Medulla oblongata (tissue), 1 donor: ENCODE measurements at regions not wholly inside any gene's neighbourhood (a gene's known extent, or its start where the extent isn't known, plus 50 kb on each side); places are given as distances from the start of the nearest gene placed in this dataset.
"Not testable (repeated sequence)": the region's sequence is repeated elsewhere in the genome, so short reads cannot be mapped to it uniquely, and the experiment has no call there.

ENCODE experiments used
- DNase-seq: peaks from one replicate; pipeline ENCODE4 v3.0.0-alpha.2; 2015; ENCODE audit errors: extremely low spot score

DNA sequence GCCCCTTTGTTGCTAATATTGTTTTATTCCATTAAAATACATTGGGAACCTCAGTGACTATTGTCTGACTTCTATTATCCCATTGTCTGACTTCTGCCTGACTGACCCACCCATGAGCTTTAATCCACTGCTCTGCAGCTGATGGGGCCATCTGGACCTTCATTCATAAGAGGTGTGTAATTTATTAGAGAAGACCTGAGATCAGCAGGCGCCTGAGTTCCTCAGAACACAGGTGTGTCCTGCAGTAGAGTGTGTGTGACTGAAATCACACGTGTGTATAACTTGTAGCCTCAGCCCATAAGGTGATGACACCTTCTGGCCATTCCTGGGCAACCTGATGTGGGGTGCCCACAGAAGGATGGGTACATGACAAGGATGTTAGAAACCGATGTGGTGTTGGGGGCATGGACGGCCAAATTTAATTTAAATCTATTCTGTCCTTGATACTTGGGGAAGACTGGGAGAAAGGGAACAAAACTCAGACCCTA lies 821.0 kb downstream of the TMEM121 start:
- DNase-seq: no peak

DNA sequence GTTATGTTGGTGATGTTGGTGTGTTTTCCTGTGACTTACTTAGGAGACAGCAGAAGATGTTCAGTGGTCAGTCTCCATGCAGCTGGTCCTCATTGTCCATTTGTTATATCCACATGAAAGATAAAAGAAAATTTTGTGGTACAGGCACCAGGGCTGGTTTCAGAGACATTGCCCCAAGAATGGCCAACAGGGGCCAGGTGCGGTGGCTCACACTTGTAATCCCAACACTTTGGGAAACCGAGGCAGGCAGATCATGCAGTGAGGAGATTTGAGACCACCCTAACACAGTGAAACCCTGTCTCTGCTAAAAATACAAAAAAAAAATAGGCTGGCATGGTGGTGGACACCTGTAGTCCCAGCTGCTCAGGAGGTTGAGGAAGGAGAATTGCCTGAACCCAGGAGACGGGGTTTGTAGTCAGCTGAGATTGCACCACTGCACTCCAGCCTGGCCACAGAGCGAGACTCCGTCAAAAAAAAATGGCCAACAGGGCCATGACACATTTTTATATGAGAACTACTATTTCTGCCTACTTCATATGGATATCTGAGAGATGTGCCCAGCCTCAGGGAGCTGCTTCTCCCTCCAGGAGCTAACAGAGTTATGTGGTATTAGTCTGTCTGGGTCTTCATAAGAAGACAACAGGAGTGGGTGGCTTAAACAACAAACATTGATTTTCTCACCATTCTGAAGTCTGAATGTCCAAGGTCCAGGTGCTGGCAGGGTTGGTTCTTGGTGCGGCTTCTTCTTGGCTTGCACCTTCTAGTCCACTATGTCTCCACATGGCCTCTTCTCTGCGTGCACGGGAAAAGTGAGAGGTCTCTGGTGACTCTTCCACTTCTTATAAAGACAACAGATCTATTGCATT lies 821.7 kb downstream of the TMEM121 start:
- no peak for DNase-seq

DNA sequence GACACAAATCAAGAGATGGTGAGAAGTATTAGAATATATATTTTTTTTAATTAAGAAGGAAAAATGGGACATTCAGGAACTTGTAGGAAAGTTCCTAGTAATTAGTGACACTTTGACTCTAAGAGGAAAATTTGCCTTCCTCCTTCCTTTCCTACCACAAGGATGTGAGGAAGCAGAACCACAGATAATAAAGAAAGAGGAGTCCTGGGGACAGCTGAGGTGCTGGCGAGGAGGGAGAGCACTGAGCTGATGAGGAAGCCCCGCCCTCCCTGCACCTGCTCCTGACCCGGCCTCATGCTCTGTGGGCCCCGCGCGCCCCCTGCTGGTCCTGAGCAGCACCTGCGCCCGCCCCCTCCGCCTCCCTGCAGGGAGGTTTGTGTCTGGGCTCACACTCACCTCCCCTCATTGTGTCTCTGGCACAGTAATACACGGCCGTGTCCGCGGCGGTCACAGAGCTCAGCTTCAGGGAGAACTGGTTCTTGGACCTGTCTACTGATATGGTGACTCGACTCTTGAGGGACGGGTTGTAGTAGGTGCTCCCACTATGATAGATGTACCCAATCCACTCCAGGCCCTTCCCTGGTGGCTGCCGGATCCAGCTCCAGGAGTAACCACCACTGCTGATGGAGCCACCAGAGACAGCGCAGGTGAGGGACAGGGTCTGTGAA lies 822.6 kb downstream of the TMEM121 start:
- DNase-seq: not testable (repeated sequence)

DNA sequence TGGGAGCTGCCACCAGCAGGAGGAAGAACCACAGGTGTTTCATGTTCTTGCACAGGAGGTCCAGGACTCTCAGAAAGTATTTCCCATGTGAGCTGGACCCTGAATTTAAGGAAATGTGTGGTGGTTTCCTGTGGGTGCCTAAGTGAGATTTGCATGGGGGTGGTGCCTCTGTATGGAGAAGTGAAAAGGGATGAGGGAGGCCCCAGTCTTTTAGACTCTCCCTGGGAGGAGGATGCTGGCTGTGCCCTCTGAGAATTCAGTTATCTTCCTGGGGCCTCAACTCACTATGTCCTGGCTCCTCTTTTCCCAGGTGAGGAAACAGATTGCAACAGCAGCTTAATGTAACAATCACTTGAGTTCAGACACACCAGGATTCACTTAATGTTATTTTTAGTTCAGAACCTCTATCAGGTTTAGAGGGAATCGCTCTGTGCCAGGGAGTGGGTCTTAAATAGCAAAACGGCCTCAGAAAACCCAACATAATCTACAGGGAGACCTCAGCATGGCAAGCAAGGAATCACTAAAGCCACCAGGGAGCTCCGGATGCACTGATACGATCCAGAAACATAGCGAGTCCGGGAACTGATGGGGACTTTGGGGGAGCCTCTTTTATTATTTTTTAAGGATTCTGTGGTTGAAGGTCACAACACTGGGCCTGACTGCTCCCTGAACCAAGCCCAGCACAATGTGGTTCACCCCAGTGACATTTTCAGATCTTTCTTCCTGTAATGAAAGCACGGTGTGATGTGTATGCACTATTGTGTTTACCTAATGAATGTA lies 823.5 kb downstream of the TMEM121 start:
- not testable (repeated sequence) for DNase-seq

DNA sequence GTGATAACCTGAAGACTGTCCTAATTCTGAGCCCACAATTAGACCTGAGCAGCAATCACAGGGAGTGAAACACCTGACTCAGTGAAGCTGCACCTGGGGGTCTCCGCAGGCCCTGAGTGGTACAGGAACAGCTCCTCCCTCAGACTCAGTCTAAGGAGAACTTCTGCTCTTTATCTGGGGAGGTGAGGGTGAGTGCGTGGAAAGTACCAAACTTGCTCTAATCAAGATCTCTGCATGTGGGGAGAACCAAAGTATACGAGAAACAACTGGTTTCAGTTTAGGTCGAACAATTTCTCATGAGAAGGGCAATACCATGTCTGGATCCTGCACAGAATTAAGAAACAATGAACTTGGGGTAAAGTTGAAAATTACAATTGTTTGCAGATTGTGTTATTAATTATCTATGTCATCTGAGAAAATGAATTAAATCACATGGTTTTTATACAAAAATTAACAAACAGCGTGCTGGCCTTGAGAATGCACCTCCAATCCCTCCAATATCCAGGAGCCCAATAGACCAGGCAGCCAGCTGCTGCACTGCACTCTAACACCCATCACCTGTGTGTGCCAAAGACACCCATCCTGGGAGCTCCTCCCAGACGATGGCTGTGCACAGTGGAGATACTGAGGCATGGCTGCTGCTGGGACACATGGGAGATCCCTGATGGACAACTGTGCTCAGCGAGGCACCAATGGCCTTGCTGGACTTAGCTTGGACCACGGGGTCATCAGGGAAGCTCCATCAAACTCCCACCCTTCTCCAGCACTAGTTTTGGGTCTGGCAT lies 828.8 kb downstream of the TMEM121 start:
- DNase-seq: not testable (repeated sequence)

DNA sequence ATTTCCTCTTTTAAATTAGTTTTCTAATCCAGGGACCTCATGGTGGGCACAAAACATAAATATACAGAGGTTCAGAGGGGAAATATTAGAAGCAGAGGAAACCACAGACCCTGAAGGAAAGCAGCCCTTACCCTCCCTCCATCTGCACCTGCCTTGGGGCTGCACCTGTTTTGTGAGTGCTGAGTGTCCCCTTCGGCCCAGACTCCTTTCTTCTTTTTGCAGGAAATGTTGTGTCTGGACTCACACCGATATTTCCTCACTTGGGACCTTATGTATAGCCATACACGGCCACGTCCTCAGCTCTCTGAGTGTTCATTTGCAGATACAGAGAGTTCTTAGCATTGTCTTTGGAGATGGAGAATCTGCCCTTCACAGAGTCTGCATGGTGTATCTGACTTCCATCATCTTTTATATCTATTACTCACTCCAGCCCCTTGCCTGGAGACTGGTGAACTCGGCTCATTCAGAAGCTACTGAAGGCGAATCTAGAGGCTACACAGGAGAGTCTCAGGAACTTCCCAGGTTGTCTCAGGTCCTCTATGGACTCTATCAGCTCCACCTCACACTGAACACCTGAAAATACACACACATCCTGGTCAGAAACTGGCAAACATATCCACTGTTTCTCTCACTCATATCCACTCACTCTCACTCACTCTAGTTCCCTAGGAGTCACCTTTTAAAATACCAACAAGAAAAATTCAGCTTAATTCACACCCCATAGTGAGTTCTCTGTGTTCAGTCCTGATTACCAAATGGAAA lies 829.7 kb downstream of the TMEM121 start:
- not testable (repeated sequence) for DNase-seq

DNA sequence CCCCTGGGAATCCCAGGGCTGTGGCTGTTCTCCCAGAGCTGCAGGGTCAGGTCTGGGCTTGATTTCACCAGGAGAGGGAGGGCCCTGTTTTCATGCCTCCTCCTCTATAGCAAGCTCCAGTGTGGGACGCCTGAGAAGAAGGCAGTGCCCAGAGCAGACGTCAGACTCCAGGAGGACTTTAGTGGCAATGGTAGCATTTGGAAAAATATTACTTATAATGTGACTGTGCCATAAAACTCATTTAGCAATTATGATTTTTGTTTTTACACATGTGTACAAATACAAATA lies 830.2 kb downstream of the TMEM121 start:
- not testable (repeated sequence) for DNase-seq

DNA sequence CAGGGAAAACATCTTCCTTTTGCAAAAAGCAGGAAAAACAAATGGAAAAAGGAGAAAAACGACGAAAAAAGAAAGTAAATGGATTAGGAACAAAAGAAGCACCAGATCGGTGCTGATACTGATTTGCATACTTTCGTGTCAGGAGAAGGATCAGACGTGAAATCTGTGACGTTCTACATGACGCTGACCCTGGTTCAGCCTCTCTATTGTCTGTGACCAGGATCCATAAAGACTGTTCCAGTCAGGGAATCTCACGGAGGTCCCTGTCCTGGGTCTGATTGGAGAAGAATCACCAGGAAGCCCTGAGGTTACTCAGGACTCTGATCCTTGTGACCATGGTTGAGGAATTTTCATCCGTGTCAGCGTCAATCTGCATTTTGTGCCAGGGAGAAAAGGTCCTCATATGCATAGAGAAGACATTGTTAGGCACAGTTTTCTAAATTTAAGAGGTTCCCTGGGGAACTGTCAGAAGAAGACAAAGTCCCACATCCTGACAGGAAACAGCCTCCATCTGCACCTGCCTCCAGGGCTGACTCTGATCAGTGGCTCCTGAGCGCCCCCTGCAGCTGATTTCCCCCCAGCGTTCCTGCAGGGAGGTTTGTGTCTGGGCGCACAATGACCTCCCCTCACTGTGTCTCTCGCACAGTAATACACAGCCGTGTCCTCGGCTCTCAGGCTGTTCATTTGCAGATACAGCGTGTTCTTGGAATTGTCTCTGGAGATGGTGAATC lies 832.9 kb downstream of the TMEM121 start:
- DNase-seq: not testable (repeated sequence)

DNA sequence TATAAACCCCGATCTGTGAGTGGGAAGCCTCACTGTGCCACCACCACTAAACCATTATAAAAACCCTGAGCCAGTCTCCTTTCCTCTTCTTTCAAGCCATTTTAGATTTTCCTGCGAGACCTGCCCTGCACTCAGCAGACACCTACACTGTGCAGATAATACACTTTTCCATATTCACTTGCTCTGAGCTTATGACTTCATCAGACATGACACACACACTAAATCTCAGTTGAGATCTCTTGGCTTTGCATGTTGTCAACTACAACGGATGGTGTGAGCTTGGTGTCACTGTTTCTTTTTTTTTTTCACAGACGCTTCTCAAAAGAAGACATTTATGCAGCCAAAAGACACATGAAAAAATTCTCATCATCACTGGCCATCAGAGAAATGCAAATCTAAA lies 839.0 kb downstream of the TMEM121 start:
- not testable (repeated sequence) for DNase-seq

DNA sequence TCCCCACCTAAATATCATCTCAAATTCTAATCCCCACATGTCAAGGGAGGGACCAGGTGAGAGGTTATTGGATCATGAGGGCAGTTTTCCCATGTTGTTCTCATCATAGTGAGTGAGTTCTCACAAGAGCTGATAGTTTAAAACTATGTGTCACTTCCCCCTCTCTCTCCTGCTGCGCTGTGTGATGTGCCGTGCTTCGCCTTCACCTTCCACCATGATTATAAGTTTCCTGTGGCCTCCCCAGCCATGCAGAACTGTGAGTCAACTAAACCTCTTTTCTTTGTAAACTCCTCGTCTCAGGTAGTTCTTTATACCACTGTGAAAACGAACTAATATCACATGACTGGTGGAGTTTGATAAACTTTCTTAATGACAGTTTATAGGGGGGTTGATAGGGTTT lies 839.5 kb downstream of the TMEM121 start:
- DNase-seq: not testable (repeated sequence)

DNA sequence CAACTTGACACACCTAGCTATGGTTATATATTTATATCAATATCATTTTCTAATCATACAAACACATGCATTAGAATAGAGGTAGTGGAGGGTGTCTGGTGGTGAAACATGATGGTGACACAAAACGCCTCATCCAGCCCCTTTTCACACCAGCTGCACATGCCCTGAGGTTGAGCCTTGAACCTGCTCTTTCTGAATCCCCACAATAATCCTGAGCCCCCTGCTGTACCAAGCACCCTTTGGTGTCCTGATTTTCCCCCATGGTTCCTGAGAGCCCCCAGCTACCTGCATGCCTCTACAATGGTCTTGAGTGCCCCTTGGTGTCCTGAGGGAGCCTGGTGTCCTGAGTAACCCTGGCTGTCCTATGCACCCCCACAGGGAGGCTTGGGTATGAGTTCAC lies 840.6 kb downstream of the TMEM121 start:
- not testable (repeated sequence) for DNase-seq

DNA sequence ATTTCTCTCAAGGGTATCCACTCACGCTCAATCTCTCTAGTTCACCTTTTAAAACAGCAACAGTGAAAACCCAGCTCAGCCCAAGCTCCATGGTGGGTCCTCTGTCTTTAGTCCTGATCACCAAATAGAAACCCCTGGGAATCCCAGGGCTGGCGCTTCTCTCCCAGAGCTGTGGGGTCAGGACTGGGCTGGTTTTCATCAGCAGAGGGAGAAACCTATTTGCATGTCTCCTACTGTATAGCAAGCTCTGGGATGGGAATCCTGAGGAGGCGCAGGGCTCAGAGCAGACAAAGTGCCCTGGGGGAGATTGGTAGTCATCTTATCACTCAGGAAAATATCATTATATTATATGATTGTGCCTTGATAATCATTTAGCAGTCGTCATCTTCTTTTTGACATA lies 843.1 kb downstream of the TMEM121 start:
- not testable (repeated sequence) for DNase-seq

DNA sequence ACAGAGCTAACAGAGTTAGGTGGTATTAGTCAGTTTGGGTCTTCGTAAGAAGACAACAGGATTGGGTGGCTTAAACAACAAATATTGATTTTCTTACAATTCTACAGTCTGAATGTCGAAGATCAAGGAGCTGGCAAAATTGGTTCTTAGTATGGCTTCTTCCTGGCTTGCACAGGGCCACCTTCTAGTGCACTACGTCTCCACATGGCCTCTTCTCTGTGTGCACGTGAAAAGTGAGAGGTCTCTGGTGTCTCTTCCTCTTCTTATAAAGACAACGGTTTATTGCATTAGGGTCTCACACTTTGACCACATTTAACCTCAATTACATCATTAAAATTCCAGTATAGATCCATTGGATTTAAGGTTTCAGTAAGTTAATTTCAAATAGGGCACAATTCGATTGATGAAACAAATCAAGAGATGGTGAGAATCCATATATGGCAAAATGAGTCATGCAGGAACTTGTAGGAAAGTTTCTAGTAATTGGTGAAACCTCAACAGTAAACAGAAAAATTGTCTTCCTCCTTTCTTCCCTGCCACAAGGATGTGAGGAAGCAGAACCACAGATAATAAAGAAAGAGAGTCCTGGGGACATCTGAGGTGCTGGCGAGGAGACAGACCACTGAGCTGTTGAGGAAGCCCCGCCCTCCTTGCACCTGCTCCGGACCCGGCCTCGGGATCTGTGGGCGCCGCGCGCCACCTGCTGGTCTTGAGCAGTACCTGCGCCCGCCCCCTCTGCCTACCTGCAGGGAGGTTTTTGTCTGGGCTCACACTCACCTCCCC lies 846.7 kb downstream of the TMEM121 start:
- peak; percentile 27 for DNase-seq

DNA sequence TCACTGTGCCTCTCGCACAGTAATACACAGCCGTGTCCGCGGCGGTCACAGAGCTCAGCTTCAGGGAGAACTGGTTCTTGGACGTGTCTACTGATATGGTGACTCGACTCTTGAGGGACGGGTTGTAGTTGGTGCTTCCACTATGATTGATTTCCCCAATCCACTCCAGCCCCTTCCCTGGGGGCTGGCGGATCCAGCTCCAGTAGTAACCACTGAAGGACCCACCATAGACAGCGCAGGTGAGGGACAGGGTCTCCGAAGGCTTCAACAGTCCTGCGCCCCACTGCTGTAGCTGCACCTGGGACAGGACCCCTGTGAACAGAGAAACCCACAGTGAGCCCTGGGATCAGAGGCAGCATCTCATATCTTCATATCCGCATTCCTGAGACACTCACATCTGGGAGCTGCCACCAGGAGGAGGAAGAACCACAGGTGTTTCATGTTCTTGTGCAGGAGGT lies 847.3 kb downstream of the TMEM121 start:
- DNase-seq: not testable (repeated sequence)

DNA sequence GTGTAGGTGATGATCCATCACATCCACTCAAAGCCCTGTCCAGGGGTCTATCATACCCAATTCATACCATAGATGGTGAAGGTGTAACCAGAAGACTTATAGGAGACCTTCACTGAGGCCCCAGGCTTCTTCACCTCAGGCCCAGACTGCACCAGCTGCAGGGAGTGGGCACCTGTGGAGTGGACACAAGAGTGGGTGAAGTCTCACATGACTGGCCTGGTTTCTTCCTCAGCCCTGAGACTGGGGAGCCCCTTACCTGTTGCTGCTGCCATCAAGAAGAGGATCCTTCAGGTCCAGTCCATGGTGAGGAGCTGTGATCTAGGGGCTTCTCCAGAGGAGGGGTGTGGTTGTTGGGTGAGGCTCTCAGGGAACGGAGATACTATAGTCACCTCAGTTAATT lies 851.0 kb downstream of the TMEM121 start:
- no peak for DNase-seq

DNA sequence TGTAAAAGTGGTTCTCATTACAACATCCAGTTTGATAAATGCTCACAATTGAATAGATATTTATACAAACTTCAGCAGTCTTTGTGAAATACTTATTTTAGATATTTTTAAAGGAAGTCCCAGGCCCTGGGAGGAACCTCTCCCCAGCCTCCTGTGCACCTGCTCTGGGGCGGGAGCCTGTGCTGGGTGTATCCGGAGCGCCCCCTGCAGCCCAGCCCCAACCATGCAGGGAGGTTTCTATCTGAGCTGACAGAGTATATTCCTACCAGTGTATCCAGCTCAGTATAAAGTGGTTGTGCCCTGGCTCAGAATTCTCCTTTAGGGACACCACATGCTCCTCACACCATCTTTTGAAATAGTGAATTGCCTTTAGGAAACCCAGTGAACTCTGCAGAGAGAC lies 851.8 kb downstream of the TMEM121 start:
- DNase-seq: no peak

DNA sequence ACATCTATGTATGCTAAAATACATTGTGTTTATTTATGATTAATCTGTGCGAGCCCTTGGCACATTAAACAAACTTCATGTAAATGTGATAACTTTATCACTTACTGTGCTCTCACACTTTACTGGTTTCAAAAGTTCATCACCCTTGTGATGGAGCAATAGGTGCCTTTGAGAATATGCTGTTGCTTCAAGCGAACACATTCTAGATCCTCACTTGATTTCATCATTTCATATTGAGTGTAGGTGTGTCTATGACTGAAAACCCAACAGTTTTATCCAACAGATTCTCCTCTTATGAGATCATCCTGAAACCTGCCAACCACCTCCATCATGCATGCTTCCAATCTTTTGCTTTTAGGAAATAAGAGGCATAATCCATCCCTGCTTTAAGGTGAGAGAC lies 854.4 kb downstream of the TMEM121 start:
- no peak for DNase-seq

DNA sequence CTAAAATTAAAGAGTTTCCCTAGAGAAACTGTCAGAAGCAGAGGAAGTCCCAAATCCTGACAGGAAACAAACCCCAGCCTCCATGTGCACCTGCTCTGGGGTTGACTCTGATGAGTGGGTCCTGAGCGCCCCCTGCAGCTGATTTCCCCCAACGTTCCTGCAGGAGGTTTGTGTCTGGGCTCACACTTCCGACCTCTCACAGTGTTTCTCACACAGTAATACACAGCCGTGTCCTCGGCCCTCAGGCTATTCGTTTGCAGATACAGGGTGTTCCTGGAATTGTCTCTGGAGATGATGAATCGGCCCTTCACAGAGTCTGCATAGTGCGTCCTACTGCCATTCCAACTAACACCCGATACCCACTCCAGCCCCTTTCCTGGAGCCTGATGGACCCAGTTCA lies 862.8 kb downstream of the TMEM121 start:
- DNase-seq: not testable (repeated sequence)

DNA sequence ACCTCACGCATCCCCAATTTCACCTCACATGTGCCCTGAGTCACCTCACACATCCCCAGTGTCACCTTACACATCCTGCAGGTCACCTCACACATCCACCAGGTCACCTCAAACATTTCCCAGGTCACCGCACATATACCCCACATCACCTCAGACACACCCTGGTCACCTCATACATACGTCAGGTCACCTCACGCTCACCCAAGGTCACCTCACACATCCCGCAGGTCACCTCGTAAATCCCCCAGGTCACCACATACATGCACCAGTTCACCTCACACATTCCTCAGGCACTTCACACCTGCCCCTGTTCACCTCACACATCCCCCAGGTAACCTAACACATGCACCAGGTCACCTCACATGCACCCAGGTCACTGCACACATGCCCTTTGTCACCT lies 864.0 kb downstream of the TMEM121 start:
- DNase-seq: no peak
